GM18520 (cell line): ENCODE measurements at regions not wholly inside any gene's neighbourhood (a gene's known extent, or its start where the extent isn't known, plus 50 kb on each side); places are given as distances from the start of the nearest gene placed in this dataset.

Experiments
- ATAC-seq: cut with Tn5 transposase; IDR thresholded peaks from one replicate; pipeline ENCODE4 v1.9.1; 2021; ENCODE audit not compliant: unreplicated experiment

- ATAC-seq, result no peak
Measured at GRCh38 chr9:95627802-95628201, 111.0 kb upstream of the PTCH1 start.

DNA sequence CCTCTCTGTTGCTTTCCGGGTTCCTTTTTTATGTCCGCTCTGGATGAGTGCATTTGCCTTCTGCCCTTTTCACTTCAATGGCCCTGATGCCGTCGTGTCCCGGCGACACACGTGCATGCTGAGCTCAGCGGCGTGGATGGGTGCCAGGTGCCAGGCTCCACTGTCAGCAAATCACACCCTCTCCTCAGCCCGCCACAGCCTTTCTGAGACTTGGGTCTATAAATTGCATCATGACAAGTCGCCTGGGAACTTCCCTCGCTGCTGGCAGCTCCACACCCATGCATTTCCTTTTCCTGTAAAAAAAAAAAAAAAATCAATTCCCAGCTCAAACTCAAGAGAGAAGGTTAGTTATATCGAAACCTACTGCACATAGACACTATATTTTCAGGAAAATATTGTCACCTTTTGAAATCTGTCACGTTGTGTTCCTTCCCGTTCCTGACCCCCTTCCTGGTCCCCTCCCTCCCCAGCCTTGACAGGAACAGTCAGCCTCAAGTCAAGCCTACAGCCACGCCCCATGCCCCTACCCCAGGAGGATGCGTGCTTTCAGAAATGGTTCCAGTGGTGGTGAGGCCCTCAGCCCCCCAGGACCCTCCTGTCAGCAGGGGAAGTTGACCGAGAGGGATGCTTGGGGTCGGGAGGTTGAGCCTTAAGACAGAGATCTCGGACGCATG is 110.3 kb upstream of the PTCH1 start:
- ATAC-seq, result no peak

- no peak for ATAC-seq
Measured at GRCh38 chr9:95626341-95626740, 109.6 kb upstream of the PTCH1 start.

DNA sequence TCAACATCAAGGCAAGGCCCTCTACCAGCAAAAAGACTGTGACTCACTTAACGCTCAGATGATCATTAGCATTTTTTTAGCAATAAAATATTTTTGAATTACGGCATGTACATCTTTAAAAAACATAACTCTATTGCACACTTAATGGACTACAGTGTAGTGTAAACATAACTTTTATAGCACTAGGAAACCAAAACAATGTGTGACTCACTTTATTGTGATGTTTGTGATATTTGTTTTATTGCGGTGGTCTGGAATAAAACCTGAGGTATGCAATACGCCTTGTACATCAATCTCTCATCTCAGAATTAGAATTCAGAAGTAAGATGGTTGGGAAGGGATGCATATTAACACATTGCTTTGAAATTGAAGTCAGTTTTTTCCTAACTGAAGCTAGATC is 106.9 kb upstream of the PTCH1 start:
- no peak for ATAC-seq

DNA sequence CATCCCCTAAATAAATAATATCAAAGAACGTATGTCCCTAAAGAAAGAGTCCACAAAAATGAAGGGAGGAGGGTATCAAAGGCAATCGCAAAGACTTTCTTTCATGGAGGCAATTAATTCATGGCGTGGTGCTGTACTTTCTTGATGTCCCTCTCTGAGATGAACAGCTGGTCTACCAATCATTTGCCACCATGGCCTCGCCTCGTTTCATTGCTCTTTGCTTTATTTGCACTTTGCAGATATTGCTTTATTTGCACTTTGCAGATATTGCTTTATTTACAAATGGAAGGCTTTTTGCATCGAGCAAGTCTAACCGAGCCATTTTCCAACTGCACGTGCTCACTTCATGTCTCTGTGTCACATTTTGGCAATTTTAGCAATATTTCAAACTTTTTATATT is 104.0 kb upstream of the PTCH1 start:
- no peak for ATAC-seq

- ATAC-seq, result no peak
Measured at GRCh38 chr9:95620314-95620713, 103.5 kb upstream of the PTCH1 start.

DNA sequence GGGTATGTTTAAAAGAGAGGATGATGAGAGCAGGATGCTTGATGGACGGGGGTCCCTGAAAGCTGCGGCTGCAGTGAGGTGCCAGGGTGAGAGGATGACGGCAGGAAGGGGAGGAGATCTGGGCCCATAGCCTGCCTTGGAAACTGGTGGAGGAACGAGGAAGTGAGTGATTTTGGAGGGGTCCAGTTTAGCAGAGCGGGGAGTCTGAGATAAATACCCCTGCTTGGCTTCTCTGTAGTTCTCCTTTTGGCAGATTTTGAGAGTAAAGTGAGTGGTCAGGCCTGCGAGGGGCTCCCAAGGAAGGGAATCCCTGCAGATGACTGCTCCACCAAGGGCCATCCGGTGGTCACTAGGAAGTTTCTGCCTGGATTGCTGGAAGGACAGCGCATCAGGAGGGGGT is 98.5 kb upstream of the PTCH1 start:
- no peak for ATAC-seq

DNA sequence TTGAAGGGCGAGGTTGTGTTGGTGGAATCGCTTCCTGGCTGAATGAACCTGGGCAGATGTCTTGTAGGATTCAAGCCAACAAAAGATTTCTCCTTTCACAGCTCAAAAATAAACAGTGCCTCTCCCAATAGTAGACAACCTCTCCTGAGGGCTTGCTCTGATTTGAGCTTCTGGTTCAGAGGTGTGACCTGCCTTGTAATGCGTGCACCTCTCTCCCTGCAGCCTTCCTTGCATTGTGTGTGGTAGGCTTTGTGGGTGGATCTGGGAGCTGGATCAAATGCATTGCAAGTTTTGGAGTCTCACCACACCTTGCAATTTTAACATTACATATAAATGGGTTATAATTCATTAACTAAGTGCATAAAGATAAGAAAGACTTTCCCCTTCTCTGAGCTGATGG is 96.9 kb upstream of the PTCH1 start:
- ATAC-seq, result no peak

GRCh38 chr9:95611354-95611753 is 94.6 kb upstream of the PTCH1 start:
- ATAC-seq, result no peak

- ATAC-seq, result no peak
Measured at GRCh38 chr9:95610006-95610785, 93.4 kb upstream of the PTCH1 start.

- ATAC-seq, result no peak
Measured at GRCh38 chr9:95609426-95609825, 92.7 kb upstream of the PTCH1 start.

- no peak for ATAC-seq
Measured at GRCh38 chr9:95608341-95608740, 91.6 kb upstream of the PTCH1 start.

GRCh38 chr9:95607507-95607906 is 90.7 kb upstream of the PTCH1 start:
- ATAC-seq, result no peak

GRCh38 chr9:95606489-95607350 is 89.9 kb upstream of the PTCH1 start:
- ATAC-seq, result no peak

DNA sequence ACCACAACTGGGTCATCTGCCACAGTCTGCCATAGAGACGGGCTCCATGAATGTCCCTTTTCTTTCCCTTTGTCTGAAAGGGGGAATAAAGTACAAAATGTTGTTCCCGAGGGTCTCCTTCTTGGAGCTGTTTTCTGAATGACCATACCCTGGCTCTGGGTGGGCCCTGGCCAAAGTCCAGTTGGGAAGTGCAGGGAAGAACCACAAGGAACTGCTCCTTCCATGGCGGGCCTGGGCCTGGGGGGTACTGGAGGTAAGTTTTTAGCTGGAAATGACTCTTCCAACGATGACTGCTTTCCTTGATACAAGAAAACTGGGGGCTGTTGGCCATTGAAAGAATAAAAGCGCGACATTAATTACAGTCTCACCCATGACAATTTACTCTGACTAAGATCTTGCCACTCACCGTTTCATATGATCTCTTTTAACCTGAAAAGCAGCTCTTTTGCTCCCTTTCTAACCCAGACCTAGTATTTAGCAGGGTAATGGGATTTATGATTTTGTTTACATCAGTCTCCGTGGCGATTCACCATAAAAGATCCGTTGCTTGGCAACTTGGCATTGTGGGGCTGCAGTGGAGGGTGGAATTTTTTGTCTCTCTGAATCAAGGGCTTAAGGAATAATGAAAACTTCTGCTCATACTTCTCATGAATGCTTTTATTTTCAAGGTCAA is 89.2 kb upstream of the PTCH1 start:
- no peak for ATAC-seq

GRCh38 chr9:95605101-95605500 is 88.3 kb upstream of the PTCH1 start:
- no peak for ATAC-seq

DNA sequence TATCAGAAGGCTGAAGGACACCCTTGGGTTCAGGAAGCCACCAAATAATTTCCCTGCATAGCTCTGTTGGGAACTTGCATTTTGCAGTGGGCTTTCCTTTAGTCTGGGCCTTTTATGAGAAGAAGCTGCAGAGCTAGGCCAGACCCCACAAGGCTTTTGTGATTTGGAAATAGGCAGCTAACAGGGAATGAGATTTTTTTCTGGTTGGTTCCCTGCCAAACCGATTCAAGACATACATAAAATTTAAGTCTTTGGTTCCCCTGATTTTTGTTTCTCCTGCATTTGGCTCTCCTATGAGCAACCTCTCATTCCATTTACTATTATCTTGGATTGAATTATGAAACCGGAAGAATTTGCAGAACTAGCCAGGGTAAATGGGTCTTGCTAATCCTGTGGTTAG is 81.5 kb upstream of the PTCH1 start:
- ATAC-seq, result no peak

GRCh38 chr9:95595721-95596295 is 79.0 kb upstream of the PTCH1 start:
- no peak for ATAC-seq

DNA sequence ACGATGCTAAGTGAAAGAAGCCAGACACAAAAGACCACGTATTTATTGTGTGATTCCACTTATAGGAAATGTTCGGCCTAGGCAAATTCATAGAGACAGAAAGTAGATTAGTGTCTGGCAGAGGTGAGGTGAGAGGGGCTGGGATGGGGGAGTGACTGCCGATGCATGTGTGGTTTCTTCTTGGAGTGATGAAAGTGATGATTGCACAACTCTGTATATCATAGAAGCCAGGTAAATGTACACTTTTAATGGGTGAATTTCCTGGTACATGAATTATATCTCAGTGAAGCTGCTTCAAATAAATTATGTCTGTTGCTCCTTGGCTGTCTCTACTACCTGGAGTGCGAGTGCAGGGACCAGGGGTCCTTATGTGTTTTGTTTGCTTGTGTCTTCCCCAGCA is 76.2 kb upstream of the PTCH1 start:
- no peak for ATAC-seq

- ATAC-seq, result no peak
Measured at GRCh38 chr9:95588724-95589588, 72.2 kb upstream of the PTCH1 start.
